ENCODE measurements at regions not wholly inside any gene's neighbourhood (a gene's known extent, or its start where the extent isn't known, plus 50 kb on each side); places are given as distances from the start of the nearest gene placed in this dataset.

- no peaks in the 10 kb centered on the region for H3K36me3 ChIP-seq (ENCODE audit: control insufficient read depth in 4 of 4, insufficient read depth in 3 of 4, low read depth in 1 of 4, low read length in 3 of 4)
- WGBS, result 81% methylated on average over 1 of the region's 1 CpG
- H3K9ac ChIP-seq (ENCODE audit: low read depth in 1 of 2, low read length in 2 of 2), result no peak overlapping the region
- DNase-seq (ENCODE audit: low spot score), result no peak
- H3K27me3 ChIP-seq (ENCODE audit: control insufficient read depth in 4 of 4, insufficient read depth in 4 of 4, low read length in 3 of 4), result peaks cover 0 to 10% (median 0%) of the 10 kb centered on the region in 4 donors
- H3K27ac ChIP-seq (ENCODE audit: low read depth in 1 of 2, low read length in 2 of 2), result no peak overlapping the region
- no peaks in the 10 kb centered on the region for H3K4me1 ChIP-seq (ENCODE audit: control insufficient read depth in 4 of 4, insufficient read depth in 4 of 4, low read length in 3 of 4)
- no peak for TF ChIP-seq RAD21 (IDR thresholded peaks at IDR 0.05)
- TF ChIP-seq YY1 (IDR thresholded peaks at IDR 0.05), result no peak
- no peak for TF ChIP-seq CTCF (IDR thresholded peaks at IDR 0.05; ENCODE audit: low read depth, low read length, missing input control)
- H3K4me3 ChIP-seq (ENCODE audit: low read depth in 1 of 3, low read length in 3 of 3), result no peak overlapping the region
- H3K9me3 ChIP-seq (ENCODE audit: control insufficient read depth in 4 of 4, low read length in 3 of 4), result no peaks in the 10 kb centered on the region
These were observed 472.1 kb downstream of the PTPRU start for GRCh38 chr1:29708381-29708780.

- Histone ChIP-seq H3K4me1 (ENCODE audit: control insufficient read depth in 4 of 4, insufficient read depth in 4 of 4, low read length in 3 of 4) (no peaks in the 10 kb centered on the region), H3K27ac (ENCODE audit: low read depth in 1 of 2, low read length in 2 of 2) (no peak overlapping the region), H3K36me3 (ENCODE audit: control insufficient read depth in 4 of 4, insufficient read depth in 3 of 4, low read depth in 1 of 4, low read length in 3 of 4) (no peaks in the 10 kb centered on the region), H3K9ac (ENCODE audit: low read depth in 1 of 2, low read length in 2 of 2) (no peak overlapping the region), H3K4me3 (ENCODE audit: low read depth in 1 of 3, low read length in 3 of 3) (no peak overlapping the region), H3K27me3 (ENCODE audit: control insufficient read depth in 4 of 4, insufficient read depth in 4 of 4, low read length in 3 of 4) (peaks cover 0 to 10% (median 0%) of the 10 kb centered on the region in 4 donors), H3K9me3 (ENCODE audit: control insufficient read depth in 4 of 4, low read length in 3 of 4) (no peaks in the 10 kb centered on the region)
- TF ChIP-seq TAF1 (conservative IDR thresholded peaks at IDR 0.05) (no peak), HNF4A (conservative IDR thresholded peaks at IDR 0.05) (no peak), RAD21 (IDR thresholded peaks at IDR 0.05) (no peak), FOXA1 (IDR thresholded peaks at IDR 0.05) (no peak), ZBTB33 (IDR thresholded peaks at IDR 0.05) (no peak), CTCF (IDR thresholded peaks at IDR 0.05; ENCODE audit: low read depth, low read length, missing input control) (no peak), MAX (IDR thresholded peaks at IDR 0.05) (no peak), REST (IDR thresholded peaks at IDR 0.05) (no peak), SP1 (IDR thresholded peaks at IDR 0.05) (no peak), RXRA (IDR thresholded peaks at IDR 0.05) (no peak), HNF4G (IDR thresholded peaks at IDR 0.05) (no peak)
- 90% methylated on average over 9 of the region's 9 CpGs for WGBS
- no peak for DNase-seq (ENCODE audit: low spot score)
These were observed 471.5 kb downstream of the PTPRU start for GRCh38 chr1:29707796-29708195.
